H9 (cell line): ENCODE measurements at regions not wholly inside any gene's neighbourhood (a gene's known extent, or its start where the extent isn't known, plus 50 kb on each side); places are given as distances from the start of the nearest gene placed in this dataset.

Experiments used
- DNase-seq: peaks from one replicate; pipeline ENCODE4 v3.0.0-alpha.2; 2017
- H2AFZ ChIP-seq: one replicate; pipeline ENCODE4 v1.6.1; 2013; ENCODE audit warnings: mild to moderate bottlenecking, low read length, control low read depth, moderate library complexity
- H2AK5ac ChIP-seq: 2 replicates; pipeline ENCODE4 v1.6.1; 2013; ENCODE audit warnings: low read length, control low read depth, mixed read lengths; ENCODE audit not compliant: insufficient read length
- H2BK120ac ChIP-seq: one replicate; pipeline ENCODE4 v1.6.1; 2013; ENCODE audit warnings: low read depth, mild to moderate bottlenecking, low read length, control low read depth, inconsistent platforms; ENCODE audit not compliant: poor library complexity, severe bottlenecking
- H2BK12ac ChIP-seq: 2 replicates; pipeline ENCODE4 v1.6.1; 2013; ENCODE audit warnings: low read length, control low read depth, mixed read lengths, low read depth; ENCODE audit not compliant: insufficient read length
- H2BK15ac ChIP-seq: 2 replicates; pipeline ENCODE4 v1.6.1; 2013; ENCODE audit warnings: low read depth, low read length, control low read depth
- H2BK20ac ChIP-seq: one replicate; pipeline ENCODE4 v1.6.1; 2013; ENCODE audit warnings: low read depth, mild to moderate bottlenecking, low read length, control low read depth, inconsistent platforms; ENCODE audit not compliant: poor library complexity, severe bottlenecking
- H2BK5ac ChIP-seq: 2 replicates; pipeline ENCODE4 v1.6.1; 2013; ENCODE audit warnings: low read length, control low read depth, mixed read lengths; ENCODE audit not compliant: insufficient read length
- H3K14ac ChIP-seq: 2 replicates; pipeline ENCODE4 v1.6.1; 2013; ENCODE audit warnings: low read length, control low read depth; ENCODE audit not compliant: insufficient read depth
- H3K18ac ChIP-seq: 2 replicates; pipeline ENCODE4 v1.6.1; 2013; ENCODE audit warnings: low read depth, mild to moderate bottlenecking, mixed read lengths, low read length, control low read depth; ENCODE audit not compliant: insufficient read length
- H3K23ac ChIP-seq: 2 replicates; pipeline ENCODE4 v1.6.1; 2013; ENCODE audit warnings: low read length, control low read depth, mixed read lengths, low read depth; ENCODE audit not compliant: insufficient read length
- H3K23me2 ChIP-seq: 2 replicates; pipeline ENCODE4 v1.6.1; 2013; ENCODE audit warnings: low read depth, mild to moderate bottlenecking, mixed read lengths, low read length, control low read depth; ENCODE audit not compliant: insufficient read length, poor library complexity, severe bottlenecking
- H3K27ac ChIP-seq: 2 replicates; pipeline ENCODE4 v1.5.1; 2013; ENCODE audit warnings: low read length, control low read depth, mixed read lengths, low read depth; ENCODE audit not compliant: insufficient read length
- H3K27me3 ChIP-seq: 2 replicates; pipeline ENCODE4 v1.6.1; 2013; ENCODE audit warnings: low read length, control low read depth, inconsistent platforms; ENCODE audit not compliant: insufficient read depth
- H3K4ac ChIP-seq: 2 replicates; pipeline ENCODE4 v1.6.1; 2013; ENCODE audit warnings: low read depth, mild to moderate bottlenecking, control low read depth, inconsistent platforms, low read length, moderate library complexity
- H3K4me1 ChIP-seq: 2 replicates; pipeline ENCODE4 v1.6.1; 2013; ENCODE audit warnings: low read length, control low read depth, inconsistent platforms; ENCODE audit not compliant: insufficient read depth
- H3K4me2 ChIP-seq: 2 replicates; pipeline ENCODE4 v1.6.1; 2013; ENCODE audit warnings: low read length, control low read depth, mixed read lengths; ENCODE audit not compliant: insufficient read length, insufficient read depth
- H3K56ac ChIP-seq: 2 replicates; pipeline ENCODE4 v1.6.1; 2013; ENCODE audit warnings: low read depth, mild to moderate bottlenecking, mixed read lengths, low read length, control low read depth; ENCODE audit not compliant: insufficient read length
- H3K79me1 ChIP-seq: 2 replicates; pipeline ENCODE4 v1.6.1; 2013; ENCODE audit warnings: low read depth, mild to moderate bottlenecking, moderate library complexity, low read length, control low read depth, inconsistent platforms; ENCODE audit not compliant: insufficient read depth, poor library complexity, severe bottlenecking
- H3K79me2 ChIP-seq: 2 replicates; pipeline ENCODE4 v1.6.1; 2013; ENCODE audit warnings: low read length, control low read depth, inconsistent platforms; ENCODE audit not compliant: insufficient read depth
- H3K9ac ChIP-seq: 2 replicates; pipeline ENCODE4 v1.6.1; 2013; ENCODE audit warnings: low read length, control low read depth, mixed read lengths; ENCODE audit not compliant: insufficient read length; ENCODE audit errors: extremely low read depth
- H3K9me3 ChIP-seq: one replicate; pipeline ENCODE4 v1.6.1; 2013; ENCODE audit warnings: low read depth, low read length, inconsistent platforms; ENCODE audit not compliant: control insufficient read depth
- H3T11ph ChIP-seq: one replicate; pipeline ENCODE4 v1.6.1; 2013; ENCODE audit warnings: mild to moderate bottlenecking, low read length, control low read depth, inconsistent platforms
- H4K20me1 ChIP-seq: one replicate; pipeline ENCODE4 v1.6.1; 2013; ENCODE audit not compliant: control insufficient read depth, insufficient read length, insufficient read depth
- H4K5ac ChIP-seq: 2 replicates; pipeline ENCODE4 v1.6.1; 2013; ENCODE audit warnings: low read depth, mild to moderate bottlenecking, mixed read lengths, low read length, control low read depth; ENCODE audit not compliant: insufficient read length
- H4K8ac ChIP-seq: replicated peaks from 2 replicates; pipeline ENCODE4 v1.6.1; 2013; ENCODE audit warnings: low read length, control low read depth, mixed read lengths, low read depth; ENCODE audit not compliant: insufficient read length
- H4K91ac ChIP-seq: 2 replicates; pipeline ENCODE4 v1.6.1; 2013; ENCODE audit warnings: low read depth, mild to moderate bottlenecking, moderate library complexity, mixed read lengths, low read length, control low read depth; ENCODE audit not compliant: insufficient read length
- H3K27ac Mint-ChIP-seq, 3 experiments: 2 replicates in 2 of 3; 3 replicates in 1 of 3; pipeline ENCODE4 v1.8.0; 2020 to 2021; ENCODE audit warnings: mixed read lengths in 3 of 3, mild to moderate bottlenecking in 1 of 3, moderate library complexity in 1 of 3
- H3K27me3 Mint-ChIP-seq: 2 replicates; pipeline ENCODE4 v1.8.0; 2021; ENCODE audit warnings: low read depth, mild to moderate bottlenecking, moderate library complexity, mixed read lengths
- H3K36me3 Mint-ChIP-seq, 3 experiments: 2 replicates in 2 of 3; 3 replicates in 1 of 3; pipeline ENCODE4 v1.8.0; 2020 to 2021; ENCODE audit warnings: low read depth in 3 of 3, mixed read lengths in 3 of 3; ENCODE audit not compliant: insufficient read depth in 1 of 3
- H3K4me1 Mint-ChIP-seq, 2 experiments: 2 replicates each; pipeline ENCODE4 v1.8.0; 2020; ENCODE audit warnings: mixed read lengths in 2 of 2
- H3K4me3 Mint-ChIP-seq, 2 experiments: 2 replicates in 1 of 2; 3 replicates in 1 of 2; pipeline ENCODE4 v1.8.0; 2020 to 2021; ENCODE audit warnings: mild to moderate bottlenecking in 2 of 2, mixed read lengths in 2 of 2, moderate library complexity in 1 of 2
- H3K9me3 Mint-ChIP-seq, 2 experiments: 2 replicates in 1 of 2; 3 replicates in 1 of 2; pipeline ENCODE4 v1.8.0; 2020; ENCODE audit warnings: mild to moderate bottlenecking in 2 of 2, mixed read lengths in 2 of 2, moderate library complexity in 1 of 2
- CTCF ChIP-seq: fragments of 200-600 bp; sonication (generic); conservative IDR thresholded peaks from 3 replicates; pipeline ENCODE4 v1.8.0; 2021; ENCODE audit warnings: antibody characterized with exemption, mild to moderate bottlenecking
- WGBS: extraction: QIAGEN DNeasy Blood & Tissue Kit; methylation state at CpG from one replicate; pipeline ENCODE4 v1.1.7; 2013; ENCODE audit warnings: missing lambda C conversion rate, low lambda C conversion rate, mixed read lengths; ENCODE audit not compliant: insufficient read length; ENCODE audit errors: extremely low coverage; 5-methylcytosine and 5-hydroxymethylcytosine counted together

- Histone ChIP-seq H4K8ac (no peak overlapping the region), H3K4ac (no peak overlapping the region), H3K23me2 (no peaks in the 10 kb centered on the region), H3K4me2 (no peak overlapping the region), H3T11ph (no peak overlapping the region), H3K9me3 (no peaks in the 10 kb centered on the region), H2BK5ac (no peak overlapping the region), H3K9ac (no peak overlapping the region), H2AFZ (no peak overlapping the region), H4K20me1 (no peaks in the 10 kb centered on the region), H4K91ac (no peak overlapping the region), H3K79me1 (no peaks in the 10 kb centered on the region), H2BK20ac (no peak overlapping the region), H3K18ac (no peak overlapping the region), H3K23ac (no peak overlapping the region), H3K79me2 (no peaks in the 10 kb centered on the region; the same call in 1 of the 2 replicates), H3K4me1 (peaks cover 11% of the 10 kb centered on the region; the same call in 1 of the 2 replicates), H4K5ac (no peak overlapping the region), H3K14ac (no peak overlapping the region), H2BK120ac (no peak overlapping the region), H2BK15ac (no peak overlapping the region), H2AK5ac (no peak overlapping the region), H3K27ac (no peak overlapping the region), H3K56ac (no peak overlapping the region), H3K27me3 (no peaks in the 10 kb centered on the region), H2BK12ac (no peak overlapping the region)
- H3K4me1 Mint-ChIP-seq, result peaks cover 38 to 48% of the 10 kb centered on the region in 2 experiments
- TF ChIP-seq CTCF, result no peak
- no peak for DNase-seq
- no peak overlapping the region for H3K27ac Mint-ChIP-seq
- no CpG with 5 or more reads among the region's 1 CpG for WGBS
- H3K27me3 Mint-ChIP-seq, result no peaks in the 10 kb centered on the region
- no peaks in the 10 kb centered on the region; a peak in 1 of 5 replicates for H3K9me3 Mint-ChIP-seq
- 0 out of 7 replicates have a peak, but pooled peaks cover 0 to 5% (median 0%) of the 10 kb centered on the region in 3 experiments for H3K36me3 Mint-ChIP-seq
- no peak overlapping the region for H3K4me3 Mint-ChIP-seq
These were observed 198.7 kb downstream of the AHR start for GRCh38 chr7:17497136-17497535.
